ENCODE measurements at regions not wholly inside any gene's neighbourhood (a gene's known extent, or its start where the extent isn't known, plus 50 kb on each side); places are given as distances from the start of the nearest gene placed in this dataset.

GRCh38 chr9:127558581-127559246 lies 53.4 kb upstream of the STXBP1 start:
- TF ChIP-seq, protein P1, sequence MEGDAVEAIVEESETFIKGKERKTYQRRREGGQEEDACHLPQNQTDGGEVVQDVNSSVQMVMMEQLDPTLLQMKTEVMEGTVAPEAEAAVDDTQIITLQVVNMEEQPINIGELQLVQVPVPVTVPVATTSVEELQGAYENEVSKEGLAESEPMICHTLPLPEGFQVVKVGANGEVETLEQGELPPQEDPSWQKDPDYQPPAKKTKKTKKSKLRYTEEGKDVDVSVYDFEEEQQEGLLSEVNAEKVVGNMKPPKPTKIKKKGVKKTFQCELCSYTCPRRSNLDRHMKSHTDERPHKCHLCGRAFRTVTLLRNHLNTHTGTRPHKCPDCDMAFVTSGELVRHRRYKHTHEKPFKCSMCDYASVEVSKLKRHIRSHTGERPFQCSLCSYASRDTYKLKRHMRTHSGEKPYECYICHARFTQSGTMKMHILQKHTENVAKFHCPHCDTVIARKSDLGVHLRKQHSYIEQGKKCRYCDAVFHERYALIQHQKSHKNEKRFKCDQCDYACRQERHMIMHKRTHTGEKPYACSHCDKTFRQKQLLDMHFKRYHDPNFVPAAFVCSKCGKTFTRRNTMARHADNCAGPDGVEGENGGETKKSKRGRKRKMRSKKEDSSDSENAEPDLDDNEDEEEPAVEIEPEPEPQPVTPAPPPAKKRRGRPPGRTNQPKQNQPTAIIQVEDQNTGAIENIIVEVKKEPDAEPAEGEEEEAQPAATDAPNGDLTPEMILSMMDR (IDR thresholded peaks at IDR 0.05), result no peak
- TF ChIP-seq POLR2A (IDR thresholded peaks at IDR 0.05) (no peak), POLR2AphosphoS5 (IDR thresholded peaks at IDR 0.05) (no peak)
